HG02870 (cell line): ENCODE measurements at regions not wholly inside any gene's neighbourhood (a gene's known extent, or its start where the extent isn't known, plus 50 kb on each side); places are given as distances from the start of the nearest gene placed in this dataset.

ENCODE experiments used
- ATAC-seq: cut with Tn5 transposase; IDR thresholded peaks from one replicate; pipeline ENCODE4 v1.9.1; 2021; ENCODE audit warnings: mild to moderate bottlenecking, moderate library complexity; ENCODE audit not compliant: unreplicated experiment

- ATAC-seq = no peak
These were observed 357.2 kb upstream of the GATB start for GRCh38 chr4:152117933-152118507.

GRCh38 chr4:152117520-152117919 lies 356.7 kb upstream of the GATB start:
- ATAC-seq = no peak

GRCh38 chr4:152117054-152117453 lies 356.2 kb upstream of the GATB start:
- no peak for ATAC-seq

GRCh38 chr4:152115794-152116193 lies 355.0 kb upstream of the GATB start:
- ATAC-seq = no peak

- no peak for ATAC-seq
These were observed 354.3 kb upstream of the GATB start for GRCh38 chr4:152115118-152115517.

- no peak for ATAC-seq
These were observed 353.8 kb upstream of the GATB start for GRCh38 chr4:152114562-152114961.

GRCh38 chr4:152112887-152113286 lies 352.1 kb upstream of the GATB start:
- ATAC-seq = peak; percentile 84

- no peak for ATAC-seq
These were observed 351.4 kb upstream of the GATB start for GRCh38 chr4:152112190-152112589.

- no peak for ATAC-seq
These were observed 350.0 kb upstream of the GATB start for GRCh38 chr4:152110780-152111179.

GRCh38 chr4:152109531-152110509 lies 349.0 kb upstream of the GATB start:
- no peak for ATAC-seq

GRCh38 chr4:152107736-152108500 lies 347.1 kb upstream of the GATB start:
- ATAC-seq = no peak

- no peak for ATAC-seq
These were observed 346.0 kb upstream of the GATB start for GRCh38 chr4:152106781-152107321.

- no peak for ATAC-seq
These were observed 345.4 kb upstream of the GATB start for GRCh38 chr4:152106113-152106763.

- no peak for ATAC-seq
These were observed 344.1 kb upstream of the GATB start for GRCh38 chr4:152104901-152105357.

GRCh38 chr4:152104356-152104755 lies 343.5 kb upstream of the GATB start:
- no peak for ATAC-seq

- no peak for ATAC-seq
These were observed 342.5 kb upstream of the GATB start for GRCh38 chr4:152103181-152103901.

- ATAC-seq = no peak
These were observed 341.7 kb upstream of the GATB start for GRCh38 chr4:152102436-152103000.

- ATAC-seq = no peak
These were observed 341.0 kb upstream of the GATB start for GRCh38 chr4:152101556-152102435.
